ENCODE measurements at regions not wholly inside any gene's neighbourhood (a gene's known extent, or its start where the extent isn't known, plus 50 kb on each side); places are given as distances from the start of the nearest gene placed in this dataset.

DNA sequence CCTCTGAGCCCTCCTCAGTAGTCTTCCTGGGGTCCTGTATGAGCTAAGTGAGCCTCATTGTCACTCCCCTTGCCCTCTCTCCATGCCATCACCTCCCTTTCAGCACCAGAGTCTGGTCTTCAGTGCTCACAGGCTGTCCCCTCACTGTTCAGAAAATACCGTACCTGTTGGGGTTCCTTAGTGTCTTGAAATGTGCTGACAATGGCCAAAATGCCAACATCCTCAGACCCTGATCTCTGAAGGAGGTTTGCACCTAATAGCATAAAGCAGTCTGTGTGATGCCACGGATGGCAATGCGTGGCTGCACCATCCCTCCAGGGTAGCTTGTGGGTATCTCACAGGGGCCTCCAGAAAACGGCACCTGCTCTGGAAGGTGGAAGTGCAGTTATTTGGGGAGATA lies 301.0 kb upstream of the TLE3 start:
- Histone ChIP-seq H3K27me3 (ENCODE audit: control insufficient read depth, insufficient read depth, low read length) (peaks cover 74% of the 10 kb centered on the region), H3K56ac (ENCODE audit: extremely low read depth, insufficient read depth, low read length) (no peak overlapping the region), H3K14ac (replicated peaks; ENCODE audit: low read depth, low read length) (no peak overlapping the region), H3K18ac (ENCODE audit: low read depth, low read length) (no peak overlapping the region), H4K91ac (ENCODE audit: insufficient read depth, low read depth, low read length) (no peak overlapping the region), H3K4me3 (ENCODE audit: insufficient read depth, low read depth, low read length) (no peak overlapping the region), H4K20me1 (ENCODE audit: insufficient read depth, low read length) (no peaks in the 10 kb centered on the region), H2BK5ac (ENCODE audit: low read depth, low read length, poor library complexity, severe bottlenecking) (no peak overlapping the region), H3K27ac (ENCODE audit: insufficient read depth, low read length) (no peak overlapping the region), H3K4ac (ENCODE audit: low read depth, low read length) (no peak overlapping the region), H3K9me1 (ENCODE audit: insufficient read depth, low read length) (no peaks in the 10 kb centered on the region), H2BK15ac (ENCODE audit: low read depth, low read length) (no peak overlapping the region), H3K9ac (ENCODE audit: low read depth, low read length) (no peak overlapping the region), H2AK9ac (replicated peaks; ENCODE audit: low read depth, low read length, poor library complexity) (no peak overlapping the region), H3K9me3 (ENCODE audit: control insufficient read depth, insufficient read depth, low read length) (no peaks in the 10 kb centered on the region), H2BK20ac (ENCODE audit: low read depth, low read length) (no peak overlapping the region), H4K8ac (ENCODE audit: low read depth in 2 of 2, low read length in 2 of 2) (no peak overlapping the region), H3K79me1 (ENCODE audit: low read depth in 1 of 2, low read length in 2 of 2) (no peaks in the 10 kb centered on the region), H2AFZ (replicated peaks; ENCODE audit: low read length, poor library complexity) (no peak overlapping the region), H4K5ac (ENCODE audit: low read depth, low read length) (no peak overlapping the region), H3K23ac (ENCODE audit: low read depth, low read length) (no peak overlapping the region), H3K36me3 (ENCODE audit: control insufficient read depth, insufficient read depth, low read length) (no peaks in the 10 kb centered on the region), H2BK120ac (ENCODE audit: low read depth, low read length) (no peak overlapping the region), H2AK5ac (ENCODE audit: low read depth, low read length) (no peak overlapping the region), H3K4me1 (ENCODE audit: control insufficient read depth, insufficient read depth, low read length) (no peaks in the 10 kb centered on the region), H3K4me2 (ENCODE audit: low read depth, low read length) (no peak overlapping the region)
- ATAC-seq (ENCODE audit: low read depth) (no peak), DNase-seq (no peak)
- POLR2A ChIA-PET (ENCODE audit: unreplicated experiment): no interaction called here
- TF ChIP-seq MAFK (IDR thresholded peaks at IDR 0.05; ENCODE audit: low read depth, low read length) (peak; percentile 47), SMC3 (IDR thresholded peaks at IDR 0.05; ENCODE audit: low read depth, low read length) (no peak)
- no TSS peak for BruUV-seq (replicated peaks)
- dilution Hi-C loops (cut with HindIII; ENCODE audit: low sequenced_read_pairs, unreplicated experiment) (no loop called here), intact Hi-C loops (cut with micrococcal nuclease) (no loop called here), in situ Hi-C loops (cut with MboI; ENCODE audit: low sequenced_read_pairs) (no loop called here)
- WGBS, 2 experiments (ENCODE audit: extremely low coverage in 2 of 2, insufficient read length in 1 of 2): 80% methylated on average over 1 of the region's 4 CpGs; no CpG with 5 or more reads in 1 of the 2 experiments
- CTCF ChIA-PET: no interaction called here
